HuH-7.5 (cell line): ENCODE measurements at regions not wholly inside any gene's neighbourhood (a gene's known extent, or its start where the extent isn't known, plus 50 kb on each side); places are given as distances from the start of the nearest gene placed in this dataset.
"Not testable (repeated sequence)": the region's sequence is repeated elsewhere in the genome, so short reads cannot be mapped to it uniquely, and the experiment has no call there.

Experiments
- DNase-seq: peaks from one replicate; pipeline ENCODE4 v3.0.0; 2011; ENCODE audit warnings: low spot score

GRCh38 chr3:10666621-10667020 is 149.4 kb upstream of the SLC6A11 start:
- no peak for DNase-seq

GRCh38 chr3:10667269-10667668 is 148.8 kb upstream of the SLC6A11 start:
- DNase-seq: no peak

GRCh38 chr3:10667901-10668476 is 148.0 kb upstream of the SLC6A11 start:
- no peak for DNase-seq

- DNase-seq: no peak
Measured at GRCh38 chr3:10669490-10670048, 146.5 kb upstream of the SLC6A11 start.

- DNase-seq: no peak
Measured at GRCh38 chr3:10672422-10672821, 143.6 kb upstream of the SLC6A11 start.

- DNase-seq: no peak
Measured at GRCh38 chr3:10674578-10674977, 141.4 kb upstream of the SLC6A11 start.

GRCh38 chr3:10676905-10677304 is 139.1 kb upstream of the SLC6A11 start:
- no peak for DNase-seq

- no peak for DNase-seq
Measured at GRCh38 chr3:10678796-10679376, 137.1 kb upstream of the SLC6A11 start.

- DNase-seq: no peak
Measured at GRCh38 chr3:10680796-10681195, 135.2 kb upstream of the SLC6A11 start.

- DNase-seq: no peak
Measured at GRCh38 chr3:10682692-10683091, 133.3 kb upstream of the SLC6A11 start.

GRCh38 chr3:10683106-10683505 is 132.9 kb upstream of the SLC6A11 start:
- DNase-seq: no peak

GRCh38 chr3:10688126-10688525 is 127.9 kb upstream of the SLC6A11 start:
- DNase-seq: no peak

- DNase-seq: no peak
Measured at GRCh38 chr3:10688548-10689172, 127.4 kb upstream of the SLC6A11 start.

- DNase-seq: no peak
Measured at GRCh38 chr3:10692039-10692622, 123.9 kb upstream of the SLC6A11 start.

- no peak for DNase-seq
Measured at GRCh38 chr3:10693457-10693856, 122.6 kb upstream of the SLC6A11 start.

- no peak for DNase-seq
Measured at GRCh38 chr3:10694179-10694578, 121.8 kb upstream of the SLC6A11 start.

- DNase-seq: not testable (repeated sequence)
Measured at GRCh38 chr3:10695186-10695585, 120.8 kb upstream of the SLC6A11 start.

- no peak for DNase-seq
Measured at GRCh38 chr3:10695595-10696285, 120.3 kb upstream of the SLC6A11 start.

- no peak for DNase-seq
Measured at GRCh38 chr3:10697918-10698317, 118.1 kb upstream of the SLC6A11 start.

- DNase-seq: no peak
Measured at GRCh38 chr3:10700821-10701220, 115.2 kb upstream of the SLC6A11 start.

- DNase-seq: peak; percentile 49
Measured at GRCh38 chr3:10702961-10703740, 112.9 kb upstream of the SLC6A11 start.

- peak; percentile 75 for DNase-seq
Measured at GRCh38 chr3:10703875-10704274, 112.2 kb upstream of the SLC6A11 start.
